ENCODE measurements at regions not wholly inside any gene's neighbourhood (a gene's known extent, or its start where the extent isn't known, plus 50 kb on each side); places are given as distances from the start of the nearest gene placed in this dataset.

DNA sequence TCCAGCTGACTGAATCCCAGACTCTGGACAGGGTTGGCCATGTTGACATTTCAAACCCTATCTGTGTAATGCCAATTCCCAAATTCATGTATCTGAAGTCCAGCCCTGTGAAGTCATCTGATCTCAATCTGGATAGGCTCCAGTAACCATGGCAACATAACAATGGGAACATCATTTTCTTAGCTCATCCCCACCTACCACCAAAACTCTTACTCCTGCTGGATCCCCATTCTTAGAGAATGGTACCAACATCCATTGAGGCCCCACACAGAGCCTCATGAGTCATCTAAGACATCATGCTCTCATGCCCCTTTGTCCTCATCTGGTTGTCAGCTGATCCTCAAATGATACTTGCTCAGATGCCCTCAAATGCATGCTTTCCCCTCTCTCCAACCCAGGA lies 58.9 kb upstream of the TEX51 start:
- Histone ChIP-seq H3K4me1 (ENCODE audit: insufficient read depth, low read length) (no peaks in the 10 kb centered on the region), H3K36me3 (ENCODE audit: insufficient read depth, low read length) (no peaks in the 10 kb centered on the region), H3K27me3 (ENCODE audit: control insufficient read depth in 1 of 2, insufficient read depth in 2 of 2, low read length in 2 of 2) (peaks cover 3 to 5% of the 10 kb centered on the region in 2 experiments), H3K4me3 (ENCODE audit: low read length) (no peak overlapping the region), H3K9me3 (ENCODE audit: control insufficient read depth in 1 of 2, insufficient read depth in 1 of 2, low read length in 2 of 2) (peaks cover 0 to 9% of the 10 kb centered on the region in 2 experiments), H3K27ac (ENCODE audit: low read depth in 1 of 2, low read length in 2 of 2) (no peak overlapping the region)
- Mint-ChIP-seq H3K27ac (no peak overlapping the region), H3K27me3 (peaks cover 31% of the 10 kb centered on the region), H3K36me3 (ENCODE audit: low read depth) (no peaks in the 10 kb centered on the region), H3K4me1 (ENCODE audit: low read depth) (no peaks in the 10 kb centered on the region), H3K9me3 (no peaks in the 10 kb centered on the region), H3K4me3 (no peak overlapping the region)
- ChIA-PET POLR2A (no interaction called here), CTCF (no interaction called here)
- ATAC-seq (ENCODE audit: poor library complexity) (no peak), DNase-seq (no peak)
- intact Hi-C loops (cut with DNase I, micrococcal nuclease), result no loop called here
- TF ChIP-seq, protein P1, sequence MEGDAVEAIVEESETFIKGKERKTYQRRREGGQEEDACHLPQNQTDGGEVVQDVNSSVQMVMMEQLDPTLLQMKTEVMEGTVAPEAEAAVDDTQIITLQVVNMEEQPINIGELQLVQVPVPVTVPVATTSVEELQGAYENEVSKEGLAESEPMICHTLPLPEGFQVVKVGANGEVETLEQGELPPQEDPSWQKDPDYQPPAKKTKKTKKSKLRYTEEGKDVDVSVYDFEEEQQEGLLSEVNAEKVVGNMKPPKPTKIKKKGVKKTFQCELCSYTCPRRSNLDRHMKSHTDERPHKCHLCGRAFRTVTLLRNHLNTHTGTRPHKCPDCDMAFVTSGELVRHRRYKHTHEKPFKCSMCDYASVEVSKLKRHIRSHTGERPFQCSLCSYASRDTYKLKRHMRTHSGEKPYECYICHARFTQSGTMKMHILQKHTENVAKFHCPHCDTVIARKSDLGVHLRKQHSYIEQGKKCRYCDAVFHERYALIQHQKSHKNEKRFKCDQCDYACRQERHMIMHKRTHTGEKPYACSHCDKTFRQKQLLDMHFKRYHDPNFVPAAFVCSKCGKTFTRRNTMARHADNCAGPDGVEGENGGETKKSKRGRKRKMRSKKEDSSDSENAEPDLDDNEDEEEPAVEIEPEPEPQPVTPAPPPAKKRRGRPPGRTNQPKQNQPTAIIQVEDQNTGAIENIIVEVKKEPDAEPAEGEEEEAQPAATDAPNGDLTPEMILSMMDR (IDR thresholded peaks at IDR 0.05), result no peak

DNA sequence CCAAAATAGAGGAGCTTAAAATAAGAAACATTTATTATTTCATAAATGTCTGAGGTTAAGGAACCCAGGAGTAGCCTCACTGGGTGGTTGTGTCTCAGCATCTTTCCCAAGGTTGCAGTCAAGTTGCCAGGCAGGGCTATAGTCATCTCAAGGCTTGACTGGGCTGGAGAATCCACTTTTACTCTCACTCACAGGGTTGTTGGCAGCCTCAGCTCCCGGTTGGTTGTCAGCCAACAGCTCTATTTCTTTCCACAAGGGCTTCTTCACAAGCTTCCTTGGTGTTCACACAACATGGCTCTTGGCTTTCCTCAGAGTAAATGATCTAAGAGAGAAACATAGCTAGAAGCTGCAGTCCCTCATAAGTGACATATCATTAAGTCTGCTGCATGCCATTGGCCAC lies 55.6 kb upstream of the TEX51 start:
- POLR2A ChIA-PET, result no interaction called here

DNA sequence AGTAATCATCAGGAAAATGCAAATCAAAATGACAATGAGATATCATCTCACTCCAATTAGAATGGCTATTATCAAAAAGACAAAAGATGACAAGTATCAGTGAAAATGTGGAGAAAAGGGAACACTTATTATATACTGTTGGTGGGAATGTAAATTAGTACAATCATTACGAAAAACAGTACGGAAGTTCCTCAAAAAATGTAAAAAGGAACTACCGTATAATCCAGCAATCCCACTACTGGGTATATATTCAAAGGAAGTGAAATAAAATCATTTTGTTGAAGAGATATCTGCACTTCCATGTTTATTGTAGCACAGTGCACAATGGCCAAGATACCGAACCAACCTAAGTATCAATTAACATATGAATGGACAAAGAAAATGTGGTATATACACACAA lies 52.4 kb upstream of the TEX51 start:
- no peaks in the 10 kb centered on the region for H3K4me1 Mint-ChIP-seq (ENCODE audit: low read depth)
- Histone ChIP-seq H3K27me3 (ENCODE audit: control insufficient read depth in 1 of 2, insufficient read depth in 2 of 2, low read length in 2 of 2) (no peaks in the 10 kb centered on the region), H3K4me1 (ENCODE audit: insufficient read depth, low read length) (no peaks in the 10 kb centered on the region), H3K4me3 (ENCODE audit: low read length) (no peak overlapping the region), H3K9me3 (ENCODE audit: control insufficient read depth in 1 of 2, insufficient read depth in 1 of 2, low read length in 2 of 2) (peaks cover 0 to 4% of the 10 kb centered on the region in 2 experiments), H3K27ac (ENCODE audit: low read depth in 1 of 2, low read length in 2 of 2) (no peak overlapping the region), H3K36me3 (ENCODE audit: insufficient read depth, low read length) (no peaks in the 10 kb centered on the region)
- no peak overlapping the region for H3K4me3 Mint-ChIP-seq
- DNase-seq (no peak), ATAC-seq (ENCODE audit: poor library complexity) (no peak)
- TF ChIP-seq, protein P1 (IDR thresholded peaks at IDR 0.05), result no peak
- POLR2A ChIA-PET, result no interaction called here
- H3K9me3 Mint-ChIP-seq, result no peaks in the 10 kb centered on the region
- H3K27ac Mint-ChIP-seq, result no peak overlapping the region
- intact Hi-C loops (cut with DNase I, micrococcal nuclease), result no loop called here
- CTCF ChIA-PET, result no interaction called here
- peaks cover 12% of the 10 kb centered on the region for H3K27me3 Mint-ChIP-seq
- H3K36me3 Mint-ChIP-seq (ENCODE audit: low read depth), result no peaks in the 10 kb centered on the region

More for the DNA sequence above, 55.6 kb upstream of the TEX51 start:
- no peak for ATAC-seq (ENCODE audit: poor library complexity)
- Mint-ChIP-seq H3K4me3 (no peak overlapping the region), H3K9me3 (no peaks in the 10 kb centered on the region), H3K4me1 (ENCODE audit: low read depth) (no peaks in the 10 kb centered on the region), H3K36me3 (ENCODE audit: low read depth) (no peaks in the 10 kb centered on the region), H3K27me3 (peaks cover 27% of the 10 kb centered on the region), H3K27ac (no peak overlapping the region)
- CTCF ChIA-PET, result no interaction called here
- Histone ChIP-seq H3K27ac (ENCODE audit: low read depth in 1 of 2, low read length in 2 of 2) (no peak overlapping the region), H3K4me3 (ENCODE audit: low read length) (no peak overlapping the region), H3K9me3 (ENCODE audit: control insufficient read depth in 1 of 2, insufficient read depth in 1 of 2, low read length in 2 of 2) (no peaks in the 10 kb centered on the region), H3K36me3 (ENCODE audit: insufficient read depth, low read length) (no peaks in the 10 kb centered on the region), H3K27me3 (ENCODE audit: control insufficient read depth in 1 of 2, insufficient read depth in 2 of 2, low read length in 2 of 2) (peaks cover 3 to 5% of the 10 kb centered on the region in 2 experiments), H3K4me1 (ENCODE audit: insufficient read depth, low read length) (no peaks in the 10 kb centered on the region)
- intact Hi-C loops (cut with DNase I, micrococcal nuclease), result no loop called here
- no peak for DNase-seq
- TF ChIP-seq, protein P1 (IDR thresholded peaks at IDR 0.05), result no peak
